Ascending aorta (tissue), 2 donors: ENCODE measurements at regions not wholly inside any gene's neighbourhood (a gene's known extent, or its start where the extent isn't known, plus 50 kb on each side); places are given as distances from the start of the nearest gene placed in this dataset.

Source experiments
- DNase-seq, 2 donors: peaks; one replicate each; pipeline ENCODE4 v3.0.0-alpha.2; 2019; ENCODE audit warnings: low spot score in 2 of 2
- H3K27ac ChIP-seq, 2 donors: fragments of 200-600 bp; sonication (generic); one replicate each; pipeline ENCODE4 v1.5.1; 2016 to 2017; ENCODE audit warnings: mild to moderate bottlenecking in 1 of 2
- H3K27me3 ChIP-seq: fragments of 200-600 bp; sonication (generic); one replicate; pipeline ENCODE4 v1.5.1; 2017
- H3K36me3 ChIP-seq, 2 donors: fragments of 200-600 bp; sonication (generic); one replicate each; pipeline ENCODE4 v1.5.1; 2016
- H3K4me1 ChIP-seq, 2 donors: fragments of 200-600 bp; sonication (generic); one replicate each; pipeline ENCODE4 v1.5.1; 2016 to 2017; ENCODE audit warnings: mild to moderate bottlenecking in 1 of 2
- H3K4me3 ChIP-seq, 2 donors: fragments of 200-600 bp; sonication (generic); one replicate each; pipeline ENCODE4 v1.5.1; 2016 to 2017; ENCODE audit warnings: mild to moderate bottlenecking in 1 of 2
- H3K9me3 ChIP-seq, 2 donors: fragments of 200-600 bp; sonication (generic); one replicate each; pipeline ENCODE4 v1.5.1; 2016
- intact Hi-C: fragments of 100-400 bp; cut with DNase I; formaldehyde crosslinking; loops from one replicate; pipeline ENCODE4 v1.15.1; 2023
- TF ChIP-seq, protein P1 (sequence below), 3 experiments: fragments of 200-600 bp in 2 of 3; fragments of 450-650 bp in 1 of 3; sonication (generic) in 2 of 3; IDR thresholded peaks; one replicate each; pipeline ENCODE4 v1.5.1; 2016 to 2019; ENCODE audit warnings: antibody characterized with exemption in 3 of 3, mild to moderate bottlenecking in 1 of 3, moderate library complexity in 1 of 3

DNA sequence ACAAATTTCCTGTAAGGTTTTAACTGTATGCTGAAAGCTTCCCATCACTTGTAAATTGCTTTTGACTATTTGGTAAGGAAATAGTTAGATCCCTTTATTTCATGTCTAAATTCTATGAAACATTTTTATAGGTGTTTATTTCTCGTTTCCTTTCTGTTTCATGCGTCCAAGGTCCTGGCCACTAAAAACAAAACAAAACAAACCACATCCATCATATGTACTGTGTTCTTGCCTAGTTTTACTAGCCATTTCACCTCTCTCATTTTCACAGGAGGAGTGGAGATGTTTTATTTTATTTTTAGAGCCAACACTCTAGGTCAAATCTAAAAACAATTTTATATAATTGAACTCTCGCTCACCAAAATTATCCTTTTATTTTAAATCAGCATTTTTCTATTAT lies 375.2 kb upstream of the CTSO start:
- Histone ChIP-seq H3K4me3 (no peak overlapping the region), H3K27ac (no peak overlapping the region), H3K9me3 (no peaks in the 10 kb centered on the region), H3K36me3 (no peaks in the 10 kb centered on the region), H3K4me1 (no peaks in the 10 kb centered on the region), H3K27me3 (no peaks in the 10 kb centered on the region)
- no peak for DNase-seq
- TF ChIP-seq, protein P1, sequence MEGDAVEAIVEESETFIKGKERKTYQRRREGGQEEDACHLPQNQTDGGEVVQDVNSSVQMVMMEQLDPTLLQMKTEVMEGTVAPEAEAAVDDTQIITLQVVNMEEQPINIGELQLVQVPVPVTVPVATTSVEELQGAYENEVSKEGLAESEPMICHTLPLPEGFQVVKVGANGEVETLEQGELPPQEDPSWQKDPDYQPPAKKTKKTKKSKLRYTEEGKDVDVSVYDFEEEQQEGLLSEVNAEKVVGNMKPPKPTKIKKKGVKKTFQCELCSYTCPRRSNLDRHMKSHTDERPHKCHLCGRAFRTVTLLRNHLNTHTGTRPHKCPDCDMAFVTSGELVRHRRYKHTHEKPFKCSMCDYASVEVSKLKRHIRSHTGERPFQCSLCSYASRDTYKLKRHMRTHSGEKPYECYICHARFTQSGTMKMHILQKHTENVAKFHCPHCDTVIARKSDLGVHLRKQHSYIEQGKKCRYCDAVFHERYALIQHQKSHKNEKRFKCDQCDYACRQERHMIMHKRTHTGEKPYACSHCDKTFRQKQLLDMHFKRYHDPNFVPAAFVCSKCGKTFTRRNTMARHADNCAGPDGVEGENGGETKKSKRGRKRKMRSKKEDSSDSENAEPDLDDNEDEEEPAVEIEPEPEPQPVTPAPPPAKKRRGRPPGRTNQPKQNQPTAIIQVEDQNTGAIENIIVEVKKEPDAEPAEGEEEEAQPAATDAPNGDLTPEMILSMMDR (IDR thresholded peaks at IDR 0.05): no peak
- intact Hi-C loops: no loop called here

DNA sequence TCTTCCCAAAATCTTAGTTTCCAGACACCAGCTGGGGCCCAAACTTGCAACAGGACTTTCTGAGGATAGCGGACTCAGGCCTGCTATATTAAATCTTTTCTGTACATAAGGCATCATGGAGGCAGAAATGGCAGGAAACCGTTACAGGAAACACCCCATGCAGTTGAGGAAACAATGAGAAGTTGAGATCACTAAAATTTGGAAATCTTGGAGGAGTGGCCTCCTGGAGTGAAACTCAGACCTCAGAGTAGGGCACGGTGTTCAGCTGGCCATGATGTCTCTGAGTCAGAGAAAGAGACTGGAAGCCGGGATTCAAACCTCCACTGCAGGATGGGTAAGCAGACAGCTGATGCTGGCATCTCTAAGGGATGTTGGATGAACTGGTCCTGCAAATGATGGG lies 372.6 kb upstream of the CTSO start:
- intact Hi-C loops: no loop called here
- DNase-seq: no peak
- Histone ChIP-seq H3K27ac (no peak overlapping the region), H3K9me3 (no peaks in the 10 kb centered on the region), H3K36me3 (no peaks in the 10 kb centered on the region), H3K4me1 (no peaks in the 10 kb centered on the region), H3K27me3 (no peaks in the 10 kb centered on the region), H3K4me3 (no peak overlapping the region)
- TF ChIP-seq, protein P1 (IDR thresholded peaks at IDR 0.05): no peak

DNA sequence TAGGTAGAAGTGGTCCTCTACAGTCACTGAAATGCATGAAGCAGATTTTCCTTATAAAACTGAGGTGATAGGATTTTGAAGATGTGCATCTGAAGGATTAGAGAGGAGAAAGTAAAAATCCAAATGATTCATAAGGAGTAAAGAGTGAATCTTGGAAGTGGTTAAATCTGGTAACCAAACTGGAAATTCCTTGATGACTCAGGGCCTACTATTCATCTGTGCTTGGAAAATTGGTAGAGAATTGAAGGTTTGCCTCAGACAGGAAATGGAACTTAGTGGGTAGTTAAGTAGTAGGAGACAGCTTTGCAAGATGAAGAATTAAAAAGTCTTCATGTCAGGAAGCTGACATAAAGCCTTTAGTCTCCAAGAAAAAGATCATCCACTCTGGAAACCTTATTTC lies 368.9 kb upstream of the CTSO start:
- Histone ChIP-seq H3K36me3 (no peaks in the 10 kb centered on the region), H3K27ac (no peak overlapping the region), H3K27me3 (no peaks in the 10 kb centered on the region), H3K4me3 (no peak overlapping the region), H3K4me1 (no peaks in the 10 kb centered on the region), H3K9me3 (no peaks in the 10 kb centered on the region)
- no peak for DNase-seq
- TF ChIP-seq, protein P1 (IDR thresholded peaks at IDR 0.05): no peak
- intact Hi-C loops: no loop called here

DNA sequence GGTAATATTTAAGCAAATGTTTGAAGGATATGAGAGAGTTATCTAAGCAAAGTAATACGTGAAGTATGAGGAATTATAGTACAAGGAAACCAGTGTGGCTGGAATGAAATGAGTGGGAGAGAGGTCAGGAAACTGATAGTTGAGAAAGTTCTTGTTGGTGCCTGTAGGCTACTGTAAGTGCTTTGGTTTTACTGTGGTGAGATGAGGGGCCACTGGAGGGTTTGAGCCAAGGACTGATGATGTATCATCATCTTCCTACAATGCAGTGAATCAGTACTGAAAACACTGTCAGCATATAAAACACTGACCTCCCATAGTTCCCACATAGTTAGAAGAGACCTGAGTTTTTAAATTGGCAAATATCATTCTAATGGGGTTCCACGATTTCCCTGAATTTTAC lies 367.5 kb upstream of the CTSO start:
- Histone ChIP-seq H3K36me3 (no peaks in the 10 kb centered on the region), H3K9me3 (no peaks in the 10 kb centered on the region), H3K27ac (no peak overlapping the region), H3K4me3 (no peak overlapping the region), H3K27me3 (no peaks in the 10 kb centered on the region), H3K4me1 (no peaks in the 10 kb centered on the region)
- intact Hi-C loops: no loop called here
- no peak for DNase-seq
- TF ChIP-seq, protein P1 (IDR thresholded peaks at IDR 0.05): no peak

DNA sequence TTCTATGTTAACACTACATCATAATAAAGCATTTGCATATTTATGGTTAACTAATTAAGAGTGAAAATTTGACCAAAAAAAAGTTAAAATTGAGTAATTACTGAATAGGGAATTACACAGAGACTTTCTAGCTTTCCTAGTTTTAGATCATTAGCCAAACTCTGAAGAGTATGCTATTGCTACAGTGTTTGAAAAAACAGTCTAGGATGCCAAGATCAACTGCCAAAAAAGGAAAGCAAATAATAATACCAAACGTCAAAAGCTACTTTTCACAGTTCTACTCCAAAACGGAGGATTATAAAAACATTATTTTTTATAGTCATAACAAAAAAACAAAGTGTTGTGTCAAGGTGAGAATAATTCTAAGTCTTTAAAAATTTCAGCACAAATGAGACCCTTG lies 359.8 kb upstream of the CTSO start:
- Histone ChIP-seq H3K27ac (no peak overlapping the region), H3K36me3 (no peaks in the 10 kb centered on the region), H3K9me3 (no peaks in the 10 kb centered on the region), H3K27me3 (no peaks in the 10 kb centered on the region), H3K4me3 (no peak overlapping the region), H3K4me1 (peaks cover 0 to 4% of the 10 kb centered on the region in 2 donors)
- TF ChIP-seq, protein P1 (IDR thresholded peaks at IDR 0.05): no peak
- intact Hi-C loops: no loop called here
- DNase-seq: no peak

DNA sequence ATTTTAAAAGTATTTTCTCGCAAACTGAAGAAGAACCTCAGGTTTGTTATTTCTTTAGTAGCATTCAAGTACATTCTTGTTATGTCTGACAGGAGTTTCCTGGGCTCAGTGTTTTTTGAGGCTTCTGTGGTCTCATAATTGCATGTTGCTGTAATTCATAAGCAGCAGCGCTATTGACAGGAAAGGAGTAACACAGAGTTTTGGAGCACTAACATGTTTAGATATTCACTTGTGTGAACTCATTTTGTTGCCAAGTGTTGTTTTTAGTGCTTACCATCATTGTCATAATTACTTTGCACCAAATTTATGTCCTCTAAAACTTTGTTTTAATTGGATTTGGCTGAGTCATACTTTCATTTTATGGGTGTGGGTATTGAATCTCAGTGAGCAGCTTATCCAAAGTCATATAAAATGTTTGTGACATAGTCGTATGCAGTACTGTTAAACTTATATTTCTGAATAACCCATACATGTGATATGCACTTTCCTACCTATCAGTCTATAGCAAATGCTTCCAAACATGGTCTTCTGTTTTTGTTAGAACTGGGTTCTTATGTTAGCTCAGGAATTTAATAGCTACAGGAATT lies 358.7 kb upstream of the CTSO start:
- no peak for DNase-seq
- Histone ChIP-seq H3K27ac (no peak overlapping the region), H3K9me3 (no peaks in the 10 kb centered on the region), H3K4me3 (no peak overlapping the region), H3K4me1 (peaks cover 0 to 4% of the 10 kb centered on the region in 2 donors), H3K27me3 (no peaks in the 10 kb centered on the region), H3K36me3 (no peaks in the 10 kb centered on the region)
- intact Hi-C loops: no loop called here
- TF ChIP-seq, protein P1 (IDR thresholded peaks at IDR 0.05): no peak
